ENCODE measurements at regions not wholly inside any gene's neighbourhood (a gene's known extent, or its start where the extent isn't known, plus 50 kb on each side); places are given as distances from the start of the nearest gene placed in this dataset.
"Not testable (repeated sequence)": the region's sequence is repeated elsewhere in the genome, so short reads cannot be mapped to it uniquely, and the experiment has no call there.

- TF ChIP-seq BHLHE40 (IDR thresholded peaks at IDR 0.05; ENCODE audit: low read depth, low read length) (no peak), POLR2AphosphoS2 (conservative IDR thresholded peaks at IDR 0.05; ENCODE audit: low read length) (no peak), ZFP36 (IDR thresholded peaks at IDR 0.05; ENCODE audit: borderline replicate concordance, partially characterized antibody) (no peak), RCOR1 (IDR thresholded peaks at IDR 0.05; ENCODE audit: low read depth, low read length) (no peak)
Measured at GRCh38 chr5:40354171-40354570, 325.5 kb upstream of the PTGER4 start (continued).

GRCh38 chr5:40353442-40353841, 326.3 kb upstream of the PTGER4 start:
- CTCF ChIA-PET = no interaction called here

GRCh38 chr5:40347981-40348725, 331.6 kb upstream of the PTGER4 start:
- Histone ChIP-seq H3K4me2 (no peak overlapping the region), H3K27ac (no peak overlapping the region), H3K4me1 (no peaks in the 10 kb centered on the region), H3K9me3 (peaks cover 10% of the 10 kb centered on the region), H3K4me3 (no peak overlapping the region)
- ChIA-PET CTCF (no interaction called here), POLR2A (no interaction called here)
- TF ChIP-seq TP53 (CRISPR knock-in tag; IDR thresholded peaks at IDR 0.05) = no peak
- no peak for TF ChIP-seq HOXB5 (CRISPR knock-in tag; IDR thresholded peaks at IDR 0.05)
- no peak for DNase-seq (ENCODE audit: low read depth in 1 of 2, low spot score in 1 of 2)
- FAIRE-seq = no peak
- 57% methylated on average over 10 of the region's 10 CpGs for WGBS (ENCODE audit: missing lambda C conversion rate)
- ATAC-seq = no peak

More at GRCh38 chr5:40353442-40353841, 326.3 kb upstream of the PTGER4 start:
- Histone ChIP-seq H3K4me1 (no peaks in the 10 kb centered on the region), H3K9me3 (peaks cover 10% of the 10 kb centered on the region), H3K4me2 (no peak overlapping the region), H3K4me3 (no peak overlapping the region), H3K27ac (no peak overlapping the region)
- 30% methylated on average over 3 of the region's 3 CpGs for WGBS (ENCODE audit: missing lambda C conversion rate)
- DNase-seq (ENCODE audit: low read depth in 1 of 2, low spot score in 1 of 2) (no peak), ATAC-seq (no peak), FAIRE-seq (no peak)
- POLR2A ChIA-PET = no interaction called here
- TF ChIP-seq ESRRA (IDR thresholded peaks at IDR 0.05; ENCODE audit: borderline replicate concordance, low read length) = no peak
- no peak for TF ChIP-seq HDAC2 (IDR thresholded peaks at IDR 0.05)
- no peak for TF ChIP-seq JUNB (IDR thresholded peaks at IDR 0.05)
- no peak for TF ChIP-seq TP53 (CRISPR knock-in tag; IDR thresholded peaks at IDR 0.05)
- TF ChIP-seq RFX5 (IDR thresholded peaks at IDR 0.05) = no peak
- no peak for TF ChIP-seq MAX (IDR thresholded peaks at IDR 0.05)
- TF ChIP-seq MYC (IDR thresholded peaks at IDR 0.05; ENCODE audit: borderline replicate concordance, low read length) = no peak
- TF ChIP-seq HEYL (CRISPR knock-in tag; IDR thresholded peaks at IDR 0.05) = no peak
- TF ChIP-seq, protein P1, sequence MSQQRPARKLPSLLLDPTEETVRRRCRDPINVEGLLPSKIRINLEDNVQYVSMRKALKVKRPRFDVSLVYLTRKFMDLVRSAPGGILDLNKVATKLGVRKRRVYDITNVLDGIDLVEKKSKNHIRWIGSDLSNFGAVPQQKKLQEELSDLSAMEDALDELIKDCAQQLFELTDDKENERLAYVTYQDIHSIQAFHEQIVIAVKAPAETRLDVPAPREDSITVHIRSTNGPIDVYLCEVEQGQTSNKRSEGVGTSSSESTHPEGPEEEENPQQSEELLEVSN (IDR thresholded peaks at IDR 0.05; ENCODE audit: borderline replicate concordance, low read depth) = no peak
- TF ChIP-seq FOXS1 (CRISPR knock-in tag; IDR thresholded peaks at IDR 0.05) = no peak
- TF ChIP-seq GATA3 (IDR thresholded peaks at IDR 0.05; ENCODE audit: borderline replicate concordance) = no peak
- no peak for TF ChIP-seq KDM1A (IDR thresholded peaks at IDR 0.05; ENCODE audit: low read depth)
- TF ChIP-seq FOSB (CRISPR knock-in tag; IDR thresholded peaks at IDR 0.05) = no peak

DNA sequence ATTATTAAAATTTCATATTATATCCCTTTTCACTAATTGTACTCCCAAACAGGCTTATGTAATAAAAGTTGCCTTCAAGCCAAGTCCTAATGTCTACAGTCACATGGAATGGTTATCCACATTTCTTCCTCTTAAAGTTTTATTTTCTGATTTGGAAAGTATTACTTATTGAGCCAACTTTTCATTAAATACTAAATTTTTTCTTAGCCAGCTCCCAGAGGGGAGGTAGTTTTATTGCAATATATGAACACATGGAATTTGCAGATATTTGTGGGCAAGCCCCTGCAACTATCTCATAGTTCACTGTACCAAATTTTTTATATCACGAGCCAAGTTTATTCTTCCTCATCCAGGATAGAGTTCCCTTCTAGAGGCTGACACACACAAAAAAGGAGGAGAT, 332.8 kb upstream of the PTGER4 start:
- no peak for DNase-seq (ENCODE audit: low read depth in 1 of 2, low spot score in 1 of 2)
- no peak overlapping the region for H3K4me3 ChIP-seq
- H3K27ac ChIP-seq = no peak overlapping the region
- FAIRE-seq = no peak
- no peak for TF ChIP-seq EP300 (IDR thresholded peaks at IDR 0.05)
- ChIA-PET POLR2A (no interaction called here), CTCF (interaction anchor here (0.6 kb wide), 1 partner anchor 335 kb away, joined by 3 read pairs; no protein-coding TSS in a partner anchor)
- no peaks in the 10 kb centered on the region for H3K4me1 ChIP-seq
- no peak for ATAC-seq
- no peak overlapping the region for H3K4me2 ChIP-seq
- 53% methylated on average over 1 of the region's 1 CpG for WGBS (ENCODE audit: missing lambda C conversion rate)
- peaks cover 10% of the 10 kb centered on the region for H3K9me3 ChIP-seq

DNA sequence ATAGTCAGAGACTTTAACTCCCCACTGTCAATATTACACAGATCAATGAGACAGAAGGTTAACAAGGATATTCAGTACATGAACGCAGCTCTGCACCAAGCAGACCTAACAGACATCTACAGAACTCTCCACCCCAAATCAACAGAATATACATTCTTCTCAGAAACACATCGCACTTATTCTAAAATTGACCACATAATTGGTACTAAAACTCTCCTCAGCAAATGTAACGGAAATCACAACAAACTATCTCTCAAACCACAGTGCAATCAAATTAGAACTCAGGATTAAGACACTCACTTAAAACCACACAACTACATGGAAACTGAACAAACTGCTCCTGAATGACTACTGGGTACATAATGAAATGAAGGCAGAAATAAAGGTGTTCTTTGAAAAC, 341.3 kb upstream of the PTGER4 start:
- DNase-seq (ENCODE audit: low read depth in 1 of 2, low spot score in 1 of 2); FAIRE-seq; POLR2A ChIA-PET; H3K9me3 ChIP-seq; ATAC-seq; H3K4me2 ChIP-seq; H3K4me1 ChIP-seq; H3K4me3 ChIP-seq; H3K27ac ChIP-seq: not testable (repeated sequence)
- CTCF ChIA-PET = interaction anchor here (1.1 kb wide), 1 partner anchor 39 kb away, joined by 3 read pairs; no protein-coding TSS in a partner anchor
- WGBS (ENCODE audit: missing lambda C conversion rate) = 50% methylated on average over 3 of the region's 3 CpGs
